NK-92 treated with Interleukin-12 subunit alpha and Interleukin-12 subunit beta, amount 100 ng/mL, for 24 hours (cell line): ENCODE measurements at regions not wholly inside any gene's neighbourhood (a gene's known extent, or its start where the extent isn't known, plus 50 kb on each side); places are given as distances from the start of the nearest gene placed in this dataset.

Source experiments
- DNase-seq: peaks from one replicate; lab custom pipeline; 2025; lab: John Stamatoyannopoulos, UW

DNA sequence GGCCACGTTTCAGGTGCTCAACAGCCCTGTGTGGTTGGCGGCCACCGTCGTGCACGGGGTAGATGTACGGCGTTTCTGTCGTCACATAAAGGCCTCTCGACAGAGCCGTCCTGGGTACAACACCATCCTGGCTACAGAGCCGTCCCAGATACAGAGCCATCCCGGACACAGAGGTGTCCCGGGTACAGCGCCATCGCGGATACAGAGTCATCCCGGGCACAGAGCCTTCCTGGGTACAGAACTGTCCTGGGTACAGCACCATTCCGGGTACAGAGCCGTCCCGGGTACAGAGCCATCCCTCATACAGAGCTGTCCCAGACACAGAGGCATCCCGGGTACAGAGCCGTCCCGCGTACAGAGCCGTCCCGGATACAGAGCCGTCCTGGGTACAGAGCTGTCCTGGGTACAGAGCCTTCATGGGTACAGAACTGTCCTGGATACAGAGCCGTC lies 222.7 kb upstream of the SOX1 start:
- no peak for DNase-seq

DNA sequence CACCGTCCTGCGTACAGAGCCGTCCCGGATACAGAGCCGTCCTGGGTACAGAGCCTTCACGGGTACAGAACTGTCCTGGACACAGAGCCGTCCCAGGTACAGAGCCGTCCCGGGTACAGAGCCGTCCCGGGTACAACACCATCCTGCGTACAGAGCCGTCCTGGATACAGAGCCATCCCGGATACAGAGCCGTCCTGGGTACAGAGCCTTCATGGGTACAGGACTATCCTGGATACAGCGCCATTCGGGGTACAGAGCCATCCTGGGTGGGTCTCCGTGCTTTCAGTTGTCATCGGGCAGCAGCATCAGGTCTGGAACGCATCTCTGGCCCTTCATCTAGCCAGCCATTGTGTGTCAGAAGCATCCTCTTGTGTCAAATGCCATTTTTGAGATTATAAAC lies 222.3 kb upstream of the SOX1 start:
- DNase-seq = no peak

DNA sequence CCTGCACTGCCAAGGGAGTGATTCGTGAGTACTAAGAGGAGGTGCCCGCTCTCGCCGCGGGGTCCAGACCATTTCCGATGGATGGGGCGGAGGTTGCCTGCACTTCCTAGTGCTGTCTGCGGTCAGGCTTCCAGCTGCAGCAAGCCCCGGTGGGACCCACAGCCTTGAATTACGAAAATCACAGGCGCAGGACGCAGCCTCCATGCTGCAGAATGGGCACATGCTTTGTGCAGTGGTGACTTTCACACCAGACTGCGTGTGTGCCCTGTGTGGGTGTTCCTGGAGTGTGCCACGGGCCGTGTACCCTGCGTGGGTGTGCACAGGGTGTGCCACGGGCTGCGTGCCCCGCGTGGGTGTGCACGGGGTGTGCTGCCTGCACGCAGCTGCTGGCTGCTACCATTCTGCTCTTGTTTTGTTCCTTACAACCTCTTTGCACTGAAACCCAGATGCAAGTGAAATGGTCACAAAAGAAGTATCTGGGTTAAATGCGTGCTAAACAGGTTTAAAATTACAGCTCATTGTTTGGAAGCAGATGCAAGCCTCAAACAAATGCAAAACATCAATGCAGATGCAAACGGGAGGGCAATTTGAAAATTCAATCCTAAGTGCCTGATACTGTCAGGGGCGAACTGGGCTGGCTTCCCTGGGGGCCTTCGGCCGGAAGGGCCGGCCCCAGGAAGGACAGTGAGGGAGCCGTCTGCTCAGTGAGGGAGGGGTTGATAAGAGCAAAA lies 221.2 kb upstream of the SOX1 start:
- no peak for DNase-seq

DNA sequence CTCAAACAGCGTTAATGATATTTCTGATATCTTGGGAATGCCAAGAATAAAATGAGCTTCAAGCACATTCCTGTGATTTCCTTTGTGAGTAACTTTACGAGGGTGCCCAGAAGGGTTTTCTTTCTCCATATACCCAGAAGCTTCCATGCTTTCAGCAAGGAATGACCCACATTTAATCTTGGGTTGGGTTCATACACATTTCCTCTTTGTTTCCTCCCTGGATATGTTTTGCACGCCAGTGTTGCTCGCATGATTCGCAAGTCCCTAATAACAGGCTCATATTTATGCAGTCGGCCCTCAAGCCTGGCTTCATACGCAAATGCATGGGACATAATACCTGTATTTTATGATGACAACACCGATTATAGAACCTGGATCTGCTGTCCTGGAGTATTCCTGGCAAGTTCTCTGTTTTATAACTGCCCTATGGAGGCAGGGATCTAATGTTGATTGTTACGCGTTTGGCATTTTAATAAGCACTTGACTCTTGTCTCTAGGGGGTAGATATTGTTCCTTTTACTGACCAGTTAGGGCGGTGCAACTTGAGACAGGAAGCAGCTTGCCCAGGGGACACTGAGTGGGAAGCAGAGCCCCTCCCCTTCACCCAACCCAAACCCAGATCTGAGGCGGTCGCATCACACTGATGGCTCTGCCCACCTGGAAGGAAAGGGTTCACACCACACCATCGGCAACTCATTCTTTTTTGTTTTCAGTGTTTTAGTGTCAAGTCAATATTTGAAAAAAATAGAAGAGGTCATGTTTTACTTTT lies 220.4 kb upstream of the SOX1 start:
- no peak for DNase-seq

DNA sequence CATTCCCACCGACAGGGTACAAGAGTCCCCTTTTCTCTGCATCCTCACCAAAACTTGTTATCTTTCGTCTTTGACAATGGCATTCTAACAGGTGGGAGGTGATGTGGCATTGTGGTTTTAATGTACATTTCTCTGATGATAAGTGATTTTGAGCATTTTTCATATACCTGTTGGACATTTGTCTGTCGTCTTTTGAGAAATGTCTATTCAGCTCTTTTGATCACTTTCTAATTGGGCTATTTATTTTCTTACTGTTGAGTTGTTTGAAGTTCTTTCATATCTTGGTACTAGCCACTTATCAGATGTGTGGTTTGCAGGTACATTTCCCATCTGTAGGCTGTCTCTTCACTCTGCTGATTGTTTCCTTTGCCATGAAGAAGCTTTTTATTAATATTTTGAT lies 219.0 kb upstream of the SOX1 start:
- no peak for DNase-seq

DNA sequence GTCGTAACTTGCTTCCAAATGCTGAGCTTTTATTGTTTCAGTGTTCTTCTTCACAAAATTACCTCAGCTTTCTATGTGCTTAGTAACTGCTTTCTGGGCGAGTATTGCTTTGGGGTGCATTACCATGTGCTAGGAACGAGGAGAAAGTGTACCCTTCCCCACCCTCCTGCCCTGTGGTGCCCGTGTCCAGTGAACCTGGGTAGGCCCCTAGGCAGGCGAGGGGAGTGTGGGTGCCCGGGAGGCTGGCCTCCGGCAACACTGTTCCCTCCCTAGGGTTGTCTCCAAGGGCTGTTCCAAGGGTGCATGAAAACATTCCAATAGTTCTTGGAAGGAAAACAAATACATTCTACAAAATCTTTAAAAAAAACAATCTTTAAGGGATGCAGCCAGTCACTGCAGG lies 216.5 kb upstream of the SOX1 start:
- no peak for DNase-seq

DNA sequence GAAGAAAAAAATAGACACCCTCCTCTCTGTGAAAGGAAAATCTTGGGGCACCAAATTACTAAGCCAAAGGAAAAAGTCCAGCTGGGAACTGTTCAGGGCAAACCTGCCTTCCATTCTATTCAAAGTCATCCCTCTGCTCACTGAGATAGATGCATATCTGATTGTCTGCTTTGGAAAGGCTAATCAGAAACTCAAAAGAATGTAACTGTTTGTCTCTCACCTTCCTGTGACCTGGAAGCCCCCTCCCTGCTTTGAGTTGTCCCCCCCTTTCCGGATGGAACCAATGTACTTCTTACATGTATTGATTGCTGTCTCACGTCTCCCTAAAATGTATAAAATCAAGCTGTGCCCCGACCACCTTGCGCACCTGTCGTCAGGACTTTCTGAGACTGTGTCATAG lies 216.0 kb upstream of the SOX1 start:
- no peak for DNase-seq

DNA sequence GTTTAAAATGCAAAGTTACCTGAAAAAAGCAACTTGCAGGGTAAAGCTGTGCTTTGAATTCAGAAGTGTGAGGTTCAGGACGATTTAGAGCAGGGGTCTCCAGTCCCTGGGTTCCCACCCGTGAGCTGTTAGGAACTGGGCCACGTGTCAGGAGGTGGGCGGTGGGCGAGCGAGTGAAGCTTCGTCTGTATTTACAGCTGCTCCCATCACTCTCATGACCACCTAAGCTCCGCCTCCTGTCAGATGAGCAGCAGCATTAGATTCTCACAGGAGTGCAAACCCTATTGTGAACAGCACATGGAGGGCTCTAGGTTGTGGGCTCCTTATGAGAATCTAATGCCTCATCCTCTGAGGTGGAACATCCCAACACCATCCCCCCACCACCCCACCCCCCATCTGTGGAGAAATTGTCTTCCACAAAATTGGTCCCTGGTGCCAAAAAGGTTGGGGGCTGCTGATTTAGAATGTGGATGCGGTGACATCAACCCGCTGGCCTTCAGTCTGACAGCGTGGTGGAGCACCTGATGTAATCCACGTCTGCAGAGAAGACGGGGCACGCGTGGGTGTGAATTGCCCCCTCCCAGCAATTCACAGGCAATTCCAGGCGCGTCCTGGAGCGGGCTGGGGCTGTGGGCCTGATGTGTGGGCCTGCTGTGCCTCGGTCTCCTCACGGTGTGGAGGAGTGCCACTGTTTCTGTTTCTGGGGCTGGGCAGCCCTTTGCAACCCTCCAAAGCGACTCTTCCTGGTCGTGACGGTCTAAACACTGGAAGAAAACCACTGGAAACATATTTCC lies 214.0 kb upstream of the SOX1 start:
- DNase-seq = no peak

DNA sequence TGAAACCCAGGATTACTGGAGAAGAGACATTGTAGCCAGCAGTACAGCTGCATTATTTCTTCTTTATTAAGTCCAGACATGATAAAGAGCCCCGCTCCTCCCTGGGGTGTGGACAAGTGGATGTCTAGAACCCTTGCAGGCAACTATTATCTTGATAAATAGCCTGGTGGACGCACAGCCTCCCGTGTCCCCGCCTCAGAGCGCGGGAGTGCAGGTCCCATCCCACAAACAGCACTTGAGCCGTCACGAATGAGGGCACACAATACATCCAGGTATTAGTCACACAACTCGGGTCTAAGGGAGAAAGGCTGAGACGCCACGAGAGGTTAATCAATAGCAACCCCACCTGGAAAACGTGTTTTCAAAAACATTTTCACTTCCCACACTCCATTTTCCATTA lies 213.2 kb upstream of the SOX1 start:
- DNase-seq = no peak

DNA sequence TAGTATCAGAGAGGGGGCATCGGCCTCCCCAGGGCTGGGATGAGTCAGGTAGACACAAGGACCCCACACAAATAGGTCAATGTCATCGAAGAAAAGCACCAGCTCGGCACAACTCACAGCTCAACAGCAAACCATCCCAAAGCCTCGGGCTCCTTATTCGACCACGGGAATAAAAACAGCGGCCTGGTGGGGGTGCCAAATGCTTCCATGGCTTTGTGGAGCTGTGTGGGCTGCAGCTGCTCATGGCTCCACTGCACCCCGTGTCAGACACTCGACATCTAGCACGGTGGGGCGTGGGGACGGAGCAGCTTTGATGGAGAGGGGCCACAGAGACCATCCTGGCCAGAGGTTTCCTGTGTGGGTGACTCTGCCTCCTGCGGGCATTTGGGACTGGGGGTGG lies 212.5 kb upstream of the SOX1 start:
- DNase-seq = no peak

DNA sequence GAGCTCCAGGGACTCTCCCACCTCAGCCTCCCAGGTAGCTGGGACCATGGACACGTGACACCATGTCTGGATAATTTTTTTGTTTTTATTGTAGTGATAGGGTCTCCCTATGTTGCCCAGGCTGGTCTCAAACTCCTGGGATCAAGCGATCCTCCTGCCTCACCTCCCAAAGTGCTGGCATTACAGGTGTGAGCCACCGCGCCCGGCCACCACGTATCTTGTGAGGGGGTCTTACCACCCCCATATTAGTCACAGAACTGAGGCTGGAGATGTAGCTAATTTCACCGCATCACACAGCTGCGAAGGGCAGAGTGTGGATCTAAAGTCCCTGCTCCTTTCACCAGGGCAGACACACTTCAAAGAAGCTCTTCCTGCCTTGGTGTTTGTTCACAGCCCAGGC lies 211.8 kb upstream of the SOX1 start:
- no peak for DNase-seq

DNA sequence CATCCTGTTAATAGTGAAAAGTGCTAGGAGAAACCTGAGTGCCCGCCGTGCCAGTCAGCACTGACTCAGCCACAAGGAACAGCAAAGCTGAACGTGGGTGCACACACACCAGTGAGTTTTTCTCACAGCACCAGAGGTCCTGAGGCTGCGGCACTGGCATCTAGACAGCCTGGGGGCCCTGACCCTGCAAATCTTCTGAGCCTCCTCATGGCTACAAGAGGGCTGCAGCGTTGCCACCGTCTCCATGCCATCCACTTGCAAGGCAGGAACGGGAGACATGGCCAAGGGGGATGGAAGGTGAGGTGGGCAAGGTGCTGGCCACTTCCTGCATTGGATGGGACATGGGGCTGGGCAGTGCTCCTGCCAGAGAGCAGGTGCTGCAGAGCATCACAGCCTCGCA lies 211.2 kb upstream of the SOX1 start:
- no peak for DNase-seq

DNA sequence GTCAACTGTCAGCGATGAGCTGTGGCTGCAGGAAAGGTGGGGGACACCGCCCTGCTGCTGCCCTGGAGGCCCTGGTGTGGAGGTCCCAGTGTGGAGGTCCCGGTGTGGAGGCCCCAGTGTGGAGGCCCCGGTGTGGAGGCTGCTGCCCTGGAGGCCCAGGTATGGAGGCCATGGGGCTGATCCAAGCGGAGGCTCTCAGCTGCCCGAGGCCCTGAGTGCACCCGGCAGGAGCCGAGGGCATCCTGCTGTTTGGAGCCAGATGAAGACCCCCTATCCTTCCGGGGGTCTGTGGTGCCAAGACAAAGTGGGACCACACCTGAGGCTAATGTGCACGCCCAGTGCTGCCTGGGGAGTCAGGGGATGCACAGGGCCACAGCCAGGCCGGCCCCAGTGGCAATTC lies 210.4 kb upstream of the SOX1 start:
- DNase-seq = no peak

DNA sequence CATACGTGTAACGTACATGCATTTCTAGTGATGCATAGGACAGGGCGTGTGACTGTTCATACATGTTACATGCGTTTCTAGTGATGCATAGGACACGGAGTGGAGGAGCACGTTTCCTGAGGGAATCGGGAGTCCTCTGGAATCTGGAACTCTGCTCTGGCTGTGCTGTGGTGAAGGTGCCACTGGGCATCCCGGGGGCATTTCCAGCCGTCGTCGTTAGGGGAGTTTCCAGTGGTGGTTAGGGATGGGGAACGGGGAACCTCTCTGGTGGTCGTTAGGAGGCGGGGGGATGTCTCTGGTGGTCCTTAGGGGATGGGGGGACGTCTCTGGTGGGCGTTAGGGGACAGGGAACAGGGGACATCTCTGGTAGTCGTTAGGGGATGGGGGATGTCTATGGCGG lies 209.6 kb upstream of the SOX1 start:
- no peak for DNase-seq

DNA sequence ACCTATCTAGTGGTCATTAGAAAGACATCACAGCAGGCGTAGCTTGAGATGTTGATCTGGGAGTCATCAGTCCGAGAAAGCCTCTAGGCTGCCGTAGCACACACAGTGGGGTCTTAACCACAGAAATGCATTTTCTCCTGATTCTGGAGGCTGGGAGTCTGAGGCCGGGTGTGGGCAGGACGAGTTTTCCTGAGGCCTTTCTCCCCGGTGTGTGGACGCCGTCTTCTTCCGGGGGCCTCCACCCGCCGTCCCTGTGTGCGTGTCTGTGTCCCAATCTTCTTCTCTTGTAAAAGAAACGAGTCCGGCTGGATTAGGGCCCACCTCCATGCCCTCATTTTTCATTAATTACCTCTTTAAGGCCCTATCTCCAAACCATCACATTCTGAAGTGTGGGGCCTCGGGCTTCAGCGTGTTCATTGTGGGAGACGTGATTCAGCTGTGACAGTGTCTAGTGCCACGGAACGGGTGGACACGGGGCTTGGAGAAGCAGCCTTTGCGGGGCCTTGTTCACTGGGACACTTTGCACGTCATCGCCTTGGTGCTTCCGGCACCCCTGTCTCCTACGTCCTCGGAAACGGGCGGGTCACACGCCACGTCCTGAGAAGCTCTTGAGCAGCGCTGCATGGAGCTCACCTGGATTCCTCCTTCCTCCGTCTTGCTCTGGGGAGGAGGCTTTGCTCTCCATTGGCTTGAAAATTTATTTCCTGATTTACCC lies 208.9 kb upstream of the SOX1 start:
- DNase-seq = no peak

DNA sequence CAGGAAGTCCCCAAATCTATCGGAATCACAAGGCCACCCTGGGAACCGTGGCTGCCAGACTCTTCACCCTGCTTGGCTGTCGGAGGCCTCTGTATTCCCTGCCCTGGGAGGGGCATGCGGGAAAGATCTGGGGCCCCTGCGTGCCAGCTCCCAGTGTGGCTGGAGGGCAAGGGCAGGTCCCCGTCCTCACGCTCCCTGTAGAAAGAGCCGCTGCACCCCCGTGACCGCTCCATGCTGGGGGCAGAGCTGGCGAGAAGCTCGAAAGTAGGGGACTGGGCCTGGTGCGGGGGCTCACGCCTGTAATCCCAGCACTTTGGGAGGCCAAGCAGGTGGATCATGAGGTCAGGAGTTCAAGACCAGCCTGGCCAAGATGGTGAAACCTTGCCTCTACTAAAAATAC lies 208.4 kb upstream of the SOX1 start:
- no peak for DNase-seq

DNA sequence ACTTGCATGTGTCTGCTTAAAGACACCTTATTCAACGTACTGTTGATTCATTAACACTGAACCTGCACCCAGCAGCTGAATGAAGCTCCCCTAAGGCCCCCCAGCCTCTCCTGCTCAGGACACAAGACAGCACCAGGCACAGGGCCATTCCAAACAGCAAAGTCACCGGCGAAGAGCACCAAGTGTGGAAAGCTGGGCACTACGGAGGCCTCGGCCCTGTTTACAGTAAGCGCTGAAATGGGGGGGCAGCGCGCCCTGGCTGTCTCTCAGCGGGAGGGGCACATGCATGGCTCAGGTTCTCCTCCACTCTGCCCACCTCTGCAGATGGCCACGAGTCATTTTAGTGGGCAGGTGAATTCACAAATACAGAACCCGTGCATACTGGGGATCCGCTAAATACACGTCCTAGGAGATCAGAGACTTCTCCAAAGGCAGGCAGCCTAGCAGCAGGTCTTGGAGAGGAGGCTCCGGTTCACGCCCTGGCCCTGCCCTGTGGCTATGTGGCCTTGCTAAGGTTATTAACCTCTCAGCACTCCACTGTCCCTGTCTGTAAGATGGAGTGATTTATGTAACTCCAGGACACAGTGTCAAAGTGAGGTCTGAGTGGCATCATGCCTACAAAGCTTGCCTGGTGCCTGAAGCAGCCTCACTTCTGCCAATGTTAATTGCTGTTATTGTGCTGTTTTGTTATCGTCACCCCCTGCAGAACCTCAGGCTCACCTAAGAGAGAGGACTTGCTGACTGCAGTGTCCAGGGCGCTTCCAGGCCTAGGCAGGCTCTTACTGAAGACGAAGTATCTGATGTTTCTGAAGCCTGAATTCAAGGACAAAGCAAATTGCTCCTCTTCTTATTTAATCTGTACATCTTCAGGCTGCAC lies 207.4 kb upstream of the SOX1 start:
- DNase-seq = no peak

DNA sequence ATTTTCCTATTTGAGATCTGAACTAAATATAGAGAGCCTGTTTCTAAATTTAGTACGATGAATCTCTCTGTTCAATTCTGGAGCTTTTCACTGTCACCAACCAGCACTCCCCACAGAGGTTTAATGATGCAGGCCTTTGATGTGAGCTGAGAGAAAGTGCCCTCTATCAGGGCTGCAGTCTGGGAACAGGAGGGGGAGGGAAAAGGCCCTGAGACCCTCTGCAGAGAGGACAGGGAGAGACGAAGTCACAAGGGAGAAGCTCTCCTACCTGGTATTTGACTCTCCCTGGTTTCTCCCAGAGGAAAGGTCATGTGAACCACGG lies 206.8 kb upstream of the SOX1 start:
- no peak for DNase-seq

DNA sequence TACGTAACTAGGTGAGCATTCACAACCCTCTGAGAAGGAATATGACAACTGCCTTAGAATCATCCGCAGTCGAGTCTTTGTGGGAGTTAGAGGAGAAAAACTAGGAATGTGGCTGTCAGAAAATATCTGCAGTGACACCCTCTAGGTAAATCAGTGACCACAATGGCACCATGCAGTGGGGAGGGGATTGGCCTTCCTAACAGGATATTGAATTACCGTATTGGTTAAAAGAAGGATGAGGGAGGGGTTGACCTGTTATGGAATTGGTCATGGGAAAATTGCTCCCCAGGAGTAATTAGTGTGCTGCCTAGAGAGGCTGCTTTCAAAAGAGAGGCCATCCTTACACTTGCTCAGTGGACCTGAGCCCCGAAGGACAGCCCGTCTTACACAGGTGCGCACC lies 205.6 kb upstream of the SOX1 start:
- no peak for DNase-seq

DNA sequence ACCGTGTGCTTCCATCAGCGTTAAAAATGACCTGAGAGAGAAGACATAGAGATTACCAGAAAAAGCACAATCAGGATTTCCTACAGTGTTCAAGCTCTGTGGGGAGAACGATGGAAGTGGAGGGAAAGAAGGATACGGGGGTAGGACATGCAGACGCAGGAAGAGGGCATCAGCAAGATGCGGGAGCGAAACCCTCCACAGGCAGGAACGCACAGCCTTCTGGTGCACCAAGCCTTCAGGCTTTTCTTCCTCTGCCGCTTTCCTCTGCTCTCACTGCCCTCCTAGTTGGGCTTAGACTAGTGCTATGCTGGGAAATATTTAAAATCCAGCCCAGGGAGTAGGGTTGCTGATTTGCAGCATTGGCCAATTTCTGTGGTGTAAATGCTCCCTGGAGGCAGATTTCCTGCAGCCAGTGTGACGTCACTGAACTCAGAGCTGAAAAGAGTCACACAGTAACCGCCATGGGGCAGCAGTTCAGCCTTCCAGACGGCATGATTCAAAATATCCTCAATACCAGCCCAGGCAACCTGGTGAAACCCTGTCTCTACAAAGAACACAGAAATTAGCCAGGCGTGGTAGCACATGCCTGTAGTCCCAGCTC lies 205.1 kb upstream of the SOX1 start:
- no peak for DNase-seq
